Mesodermal cell (in vitro differentiated cells): ENCODE measurements at regions not wholly inside any gene's neighbourhood (a gene's known extent, or its start where the extent isn't known, plus 50 kb on each side); places are given as distances from the start of the nearest gene placed in this dataset.
"Not testable (repeated sequence)": the region's sequence is repeated elsewhere in the genome, so short reads cannot be mapped to it uniquely, and the experiment has no call there.

Source experiments
- H3K27ac ChIP-seq: 2 replicates; pipeline ENCODE4 v1.7.0; 2013; ENCODE audit warnings: mild to moderate bottlenecking, low read depth, low read length, moderate library complexity; ENCODE audit not compliant: severe bottlenecking
- H3K36me3 ChIP-seq: 2 replicates; pipeline ENCODE4 v1.7.1; 2013; ENCODE audit warnings: mild to moderate bottlenecking, low read length, moderate library complexity; ENCODE audit not compliant: control insufficient read depth, insufficient read depth
- H3K4me1 ChIP-seq: one replicate; pipeline ENCODE4 v1.7.1; 2013; ENCODE audit warnings: mild to moderate bottlenecking, low read length; ENCODE audit not compliant: insufficient read depth, control insufficient read depth, poor library complexity, severe bottlenecking
- H3K4me3 ChIP-seq: 2 replicates; pipeline ENCODE4 v1.7.0; 2013; ENCODE audit warnings: low read length, control low read depth, mild to moderate bottlenecking; ENCODE audit not compliant: insufficient read depth, poor library complexity, severe bottlenecking; ENCODE audit errors: extremely low read depth
- H3K9me3 ChIP-seq: 2 replicates; pipeline ENCODE4 v1.7.1; 2013; ENCODE audit warnings: mild to moderate bottlenecking, low read length, moderate library complexity; ENCODE audit not compliant: control insufficient read depth
- WGBS, 2 experiments: methylation state at CpG; one replicate each; pipeline ENCODE4 v1.1.5; 2013; ENCODE audit warnings: missing lambda C conversion rate in 2 of 2; ENCODE audit not compliant: insufficient coverage in 2 of 2; 5-methylcytosine and 5-hydroxymethylcytosine counted together

DNA sequence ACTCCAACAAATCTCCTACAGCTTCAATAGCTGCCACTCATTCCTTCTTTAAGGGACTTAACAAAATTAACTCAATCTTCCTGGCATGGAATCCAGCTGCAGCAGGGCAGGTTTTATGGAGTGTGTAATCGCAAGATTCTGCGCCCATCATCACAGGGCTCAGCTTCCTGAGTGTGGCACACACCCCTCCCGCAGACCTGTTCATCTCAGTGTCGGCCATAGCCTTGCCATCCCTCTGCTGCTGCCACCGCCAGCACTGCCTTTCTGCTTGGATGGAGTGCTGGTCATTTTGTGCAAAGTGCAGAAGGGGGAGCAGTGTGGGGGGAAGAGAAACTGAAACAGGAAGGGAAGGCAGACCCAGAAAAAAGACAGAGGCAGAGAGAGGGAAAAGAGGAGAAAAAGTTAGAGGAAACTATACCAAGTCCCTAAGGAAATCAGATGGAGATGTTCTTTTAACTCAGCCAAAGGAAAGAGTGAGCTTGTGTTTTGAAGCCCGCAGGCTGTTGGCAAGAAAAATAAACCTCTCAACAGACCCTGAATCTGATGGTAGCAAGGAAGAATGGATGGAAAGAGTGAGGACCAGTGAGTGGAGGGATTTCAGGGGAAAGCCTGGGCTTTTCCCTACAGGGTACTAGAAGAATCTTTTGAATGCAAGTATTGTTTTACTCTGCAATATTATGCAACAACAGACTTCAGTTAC lies 324.2 kb downstream of the SEC16B start:
- Histone ChIP-seq H3K9me3 (peaks cover 3% of the 10 kb centered on the region), H3K4me1 (no peaks in the 10 kb centered on the region), H3K27ac (no peak overlapping the region), H3K4me3 (no peak overlapping the region), H3K36me3 (no peaks in the 10 kb centered on the region)
- WGBS, 2 experiments = 90% methylated on average over 3 to 5 of the region's 6 CpGs

DNA sequence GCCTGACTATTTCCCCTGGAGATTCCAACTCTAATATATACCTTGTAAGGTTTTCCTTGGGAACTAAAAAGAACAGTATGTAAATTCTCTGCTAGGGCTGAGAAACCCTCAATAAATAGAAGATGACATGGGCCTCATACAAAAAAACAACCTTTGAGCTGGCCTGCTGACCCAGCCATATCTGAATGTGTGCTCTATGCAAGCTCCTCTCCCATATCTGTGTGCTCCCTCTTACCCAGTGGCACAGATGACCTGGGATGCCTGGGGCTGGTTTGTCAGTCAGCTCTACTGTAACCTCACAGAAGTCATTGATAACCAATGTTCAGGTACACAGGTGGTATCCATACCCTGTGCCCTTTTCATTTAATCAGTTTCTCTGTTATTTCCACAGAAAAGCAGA lies 329.2 kb downstream of the SEC16B start:
- Histone ChIP-seq H3K4me1 (no peaks in the 10 kb centered on the region), H3K27ac (no peak overlapping the region), H3K9me3 (no peaks in the 10 kb centered on the region), H3K36me3 (no peaks in the 10 kb centered on the region), H3K4me3 (no peak overlapping the region)

DNA sequence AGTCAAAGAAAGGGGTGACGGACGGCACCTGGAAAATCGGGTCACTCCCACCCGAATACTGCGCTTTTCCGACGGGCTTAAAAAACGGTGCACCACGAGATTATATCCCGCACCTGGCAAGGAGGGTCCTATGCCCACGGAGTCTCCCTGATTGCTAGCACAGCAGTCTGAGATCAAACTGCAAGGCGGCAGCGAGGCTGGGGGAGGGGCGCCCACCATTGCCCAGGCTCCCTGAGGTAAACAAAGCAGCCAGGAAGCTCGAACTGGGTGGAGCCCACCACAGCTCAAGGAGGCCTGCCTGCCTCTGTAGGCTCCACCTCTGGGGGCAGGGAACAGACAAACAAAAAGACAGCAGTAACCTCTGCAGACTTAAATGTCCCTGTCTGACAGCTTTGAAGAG lies 335.7 kb downstream of the SEC16B start:
- not testable (repeated sequence) for H3K4me3 ChIP-seq, H3K27ac ChIP-seq, H3K9me3 ChIP-seq, H3K4me1 ChIP-seq, H3K36me3 ChIP-seq
- WGBS, 2 experiments = 53 to 68% methylated on average over 4 to 12 of the region's 15 CpGs

DNA sequence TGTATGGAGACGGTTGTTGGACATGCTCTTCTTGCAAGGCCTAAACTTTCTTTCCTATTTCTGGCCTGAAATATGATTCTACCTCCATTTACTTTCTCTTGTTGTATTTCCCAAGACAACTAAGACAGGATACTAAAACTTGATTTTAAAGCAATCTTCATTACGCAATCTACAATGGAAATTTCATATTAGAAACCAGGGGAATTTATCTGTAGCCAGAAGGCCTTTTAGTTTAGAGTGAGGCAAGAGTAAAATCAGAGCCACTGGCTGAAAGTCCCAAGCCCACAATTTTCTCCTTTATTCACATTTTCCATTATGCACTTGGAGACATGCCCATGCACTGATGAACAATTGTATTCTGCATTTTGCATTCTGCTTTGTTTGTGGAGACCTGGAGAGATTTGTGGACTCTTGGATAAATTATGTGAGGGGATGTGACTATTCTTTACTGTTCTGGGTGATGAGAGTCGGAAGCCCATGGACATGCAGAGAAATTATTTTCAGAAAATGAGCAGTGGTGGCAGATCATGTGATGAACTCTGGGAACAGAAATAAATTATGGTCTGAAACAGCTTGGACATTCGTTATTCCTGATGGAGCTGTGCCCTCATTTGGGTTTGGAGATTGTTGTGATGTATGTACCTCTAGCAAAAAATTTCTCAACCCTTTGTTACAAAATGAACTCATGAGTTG lies 336.8 kb downstream of the SEC16B start:
- H3K4me3 ChIP-seq = no peak overlapping the region
- no peaks in the 10 kb centered on the region for H3K36me3 ChIP-seq
- no peaks in the 10 kb centered on the region for H3K9me3 ChIP-seq
- no peak overlapping the region for H3K27ac ChIP-seq
- H3K4me1 ChIP-seq = no peaks in the 10 kb centered on the region
- 80 to 100% methylated on average over 1 of the region's 4 CpGs for WGBS, 2 experiments

DNA sequence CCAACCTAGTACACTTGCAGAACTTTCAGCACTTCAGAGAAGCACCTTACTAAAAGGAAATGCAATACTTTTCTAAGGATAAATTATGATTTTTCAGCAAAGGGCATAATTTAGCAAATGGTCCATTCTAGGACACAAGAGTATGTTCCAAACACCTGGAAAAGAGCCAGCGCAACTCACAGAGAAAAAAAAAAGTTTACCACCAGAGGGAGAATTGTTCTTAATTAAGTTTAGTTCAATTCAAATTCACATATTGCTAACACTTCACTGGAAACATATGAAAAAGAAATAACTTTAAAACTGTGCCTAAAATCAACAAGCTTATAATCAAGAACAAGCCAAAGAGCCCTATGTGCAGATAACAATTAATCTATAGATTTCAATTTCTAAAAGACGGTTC lies 338.1 kb downstream of the SEC16B start:
- no peaks in the 10 kb centered on the region for H3K36me3 ChIP-seq
- H3K4me3 ChIP-seq = no peak overlapping the region
- H3K9me3 ChIP-seq = no peaks in the 10 kb centered on the region
- no CpG with 5 or more reads among the region's 2 CpGs for WGBS, 2 experiments
- no peak overlapping the region for H3K27ac ChIP-seq
- no peaks in the 10 kb centered on the region for H3K4me1 ChIP-seq

DNA sequence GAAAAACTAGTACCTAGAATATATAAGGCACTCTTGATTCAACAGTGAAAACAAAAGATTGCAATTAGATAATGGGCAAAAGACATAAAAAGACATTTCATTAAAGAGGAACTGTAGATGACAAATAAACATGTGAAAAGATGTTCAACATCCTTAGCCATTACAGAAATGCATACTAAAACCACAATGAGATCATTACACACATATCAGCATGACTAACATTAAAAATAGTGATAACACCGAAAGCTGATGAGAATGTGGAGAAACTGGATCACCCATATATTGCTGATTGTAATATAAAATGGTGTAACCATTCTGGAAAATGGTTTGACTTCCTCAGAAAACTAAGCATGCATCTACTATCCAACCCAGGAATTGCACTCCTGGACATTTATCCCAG lies 340.3 kb downstream of the SEC16B start:
- no peaks in the 10 kb centered on the region for H3K9me3 ChIP-seq
- no peak overlapping the region for H3K27ac ChIP-seq
- no peaks in the 10 kb centered on the region for H3K36me3 ChIP-seq
- H3K4me1 ChIP-seq = no peaks in the 10 kb centered on the region
- H3K4me3 ChIP-seq = no peak overlapping the region
- WGBS, 2 experiments = no CpG with 5 or more reads among the region's 1 CpG

DNA sequence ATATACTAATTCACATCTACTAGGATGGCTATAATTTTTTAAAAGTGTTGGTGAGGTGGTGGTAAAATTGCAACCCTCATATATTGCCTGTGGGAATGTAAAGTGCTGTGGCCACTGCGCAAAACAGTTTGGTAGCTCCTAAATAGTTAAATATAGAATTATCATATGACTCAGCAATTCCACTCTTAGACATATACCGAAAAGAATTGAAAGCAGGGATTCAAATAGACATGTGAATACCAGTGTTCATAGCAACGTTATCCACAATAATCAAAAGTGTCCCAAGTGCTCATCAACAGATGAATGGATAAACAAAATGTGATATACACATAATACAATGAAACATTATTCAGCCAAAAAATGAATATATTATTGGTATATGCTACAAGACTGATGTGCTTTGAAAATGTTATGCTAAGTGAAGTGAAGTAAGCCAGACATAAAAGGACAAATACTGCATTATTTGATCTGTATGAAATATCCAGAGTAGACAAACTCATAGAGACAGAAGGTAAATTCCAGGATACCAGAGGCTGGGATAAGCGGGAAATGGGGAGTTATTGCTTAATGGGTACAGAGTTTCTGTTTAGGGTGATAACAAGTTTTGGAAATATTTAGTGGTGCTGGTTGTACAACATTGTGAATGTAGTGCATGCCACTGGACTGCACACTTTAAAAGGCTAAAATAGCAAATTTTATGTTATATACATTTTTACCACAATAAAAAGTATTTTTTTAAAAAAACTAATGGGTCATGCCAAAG lies 342.5 kb downstream of the SEC16B start:
- no peak overlapping the region for H3K4me3 ChIP-seq
- no peaks in the 10 kb centered on the region for H3K36me3 ChIP-seq
- no peak overlapping the region for H3K27ac ChIP-seq
- no peaks in the 10 kb centered on the region for H3K4me1 ChIP-seq
- no peaks in the 10 kb centered on the region for H3K9me3 ChIP-seq
- 90% methylated on average over 2 of the region's 4 CpGs; no CpG with 5 or more reads in 1 of the 2 experiments for WGBS, 2 experiments

DNA sequence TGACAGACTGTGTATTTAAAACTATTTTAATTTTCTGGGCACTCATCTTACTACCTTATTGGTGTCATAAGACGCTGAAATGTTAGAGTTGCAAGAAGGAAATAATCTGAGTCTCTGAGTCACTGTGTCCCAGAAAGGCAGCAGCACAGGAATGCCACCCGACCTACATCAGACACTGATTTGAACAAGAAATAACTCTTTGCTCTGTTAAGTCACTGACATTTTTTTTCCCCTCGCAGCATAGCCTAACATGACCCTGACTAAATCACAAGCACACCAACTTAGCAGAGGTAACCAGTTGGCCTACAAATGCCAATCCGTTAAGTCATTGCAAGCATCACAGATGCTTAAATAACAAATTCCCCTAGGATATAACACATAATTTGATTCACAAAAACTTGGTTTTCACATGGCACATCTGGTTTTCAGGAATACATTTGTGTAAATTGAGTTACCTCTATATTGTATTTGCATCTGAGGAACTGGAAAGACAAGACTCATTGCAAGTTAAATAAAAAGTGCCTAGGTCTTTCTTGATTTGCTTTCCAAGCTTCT lies 349.1 kb downstream of the SEC16B start:
- Histone ChIP-seq H3K4me1 (peaks cover 6% of the 10 kb centered on the region), H3K27ac (no peak overlapping the region), H3K36me3 (no peaks in the 10 kb centered on the region), H3K9me3 (no peaks in the 10 kb centered on the region), H3K4me3 (no peak overlapping the region)
- 81 to 95% methylated on average over 2 of the region's 4 CpGs for WGBS, 2 experiments

DNA sequence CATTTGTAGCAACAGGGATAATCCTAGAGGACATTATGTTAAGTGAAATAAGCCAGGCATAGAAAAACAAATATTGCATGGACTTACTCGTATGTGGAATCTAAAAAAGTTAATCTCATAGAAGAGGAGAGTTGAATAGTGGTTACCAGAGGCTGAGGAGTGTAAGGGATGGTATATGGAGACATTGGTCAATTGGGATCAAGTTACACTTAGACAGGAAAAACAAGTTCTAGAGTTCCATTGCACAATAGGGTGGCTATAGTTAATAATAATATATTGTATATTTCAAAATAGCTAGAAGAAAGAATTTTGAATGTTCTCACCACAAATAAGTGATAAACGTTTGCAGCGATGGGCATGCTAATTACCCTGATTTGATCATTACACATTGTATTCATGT lies 354.6 kb downstream of the SEC16B start:
- H3K27ac ChIP-seq = no peak overlapping the region
- no peaks in the 10 kb centered on the region for H3K36me3 ChIP-seq
- no peak overlapping the region for H3K4me3 ChIP-seq
- no peaks in the 10 kb centered on the region for H3K9me3 ChIP-seq
- peaks cover 1% of the 10 kb centered on the region for H3K4me1 ChIP-seq
- WGBS, 2 experiments = 86 to 100% methylated on average over 1 of the region's 3 CpGs

DNA sequence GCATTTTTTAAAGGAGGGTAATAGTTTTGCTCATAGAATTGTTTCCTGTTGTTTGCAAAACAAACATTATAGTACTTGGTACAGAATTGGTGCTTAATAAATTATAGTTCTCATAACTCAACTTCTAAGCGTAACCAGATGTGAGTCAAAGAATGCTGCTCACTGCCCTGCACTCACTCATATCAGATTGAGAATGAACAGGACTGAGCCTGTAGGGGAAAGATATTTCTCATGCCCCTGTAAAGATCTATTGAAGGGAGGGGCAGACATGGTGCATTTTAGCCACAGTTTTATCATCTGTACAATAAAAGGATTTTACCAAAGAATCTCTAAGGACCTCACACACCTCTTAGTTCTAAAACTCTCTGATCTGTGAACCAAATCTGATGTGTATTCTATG lies 358.5 kb downstream of the SEC16B start:
- no peaks in the 10 kb centered on the region for H3K9me3 ChIP-seq

More for the DNA sequence above, 358.5 kb downstream of the SEC16B start:
- Histone ChIP-seq H3K36me3 (no peaks in the 10 kb centered on the region), H3K27ac (no peak overlapping the region), H3K4me3 (no peak overlapping the region), H3K4me1 (no peaks in the 10 kb centered on the region)
- WGBS, 2 experiments = 100% methylated on average over 1 of the region's 1 CpG; no CpG with 5 or more reads in 1 of the 2 experiments
